Thyroid gland (tissue), 4 donors: ENCODE measurements at regions not wholly inside any gene's neighbourhood (a gene's known extent, or its start where the extent isn't known, plus 50 kb on each side); places are given as distances from the start of the nearest gene placed in this dataset.

Experiments
- CTCF ChIP-seq, 6 experiments: fragments of 200-600 bp in 3 of 6; fragments of 450-650 bp in 3 of 6; sonication (generic) in 3 of 6; IDR thresholded peaks; one replicate each; pipeline ENCODE4 v1.5.1; 2016 to 2019; ENCODE audit warnings: antibody characterized with exemption in 6 of 6, mild to moderate bottlenecking in 2 of 6, inconsistent platforms in 1 of 6, moderate library complexity in 1 of 6
- POLR2A ChIP-seq, 2 donors: fragments of 450-650 bp; IDR thresholded peaks; one replicate each; pipeline ENCODE4 v1.6.1; 2017; ENCODE audit warnings: antibody characterized with exemption in 2 of 2, mild to moderate bottlenecking in 2 of 2, moderate library complexity in 1 of 2

GRCh38 chr3:82259994-82260393 lies 498.5 kb upstream of the GBE1 start:
- no peak for TF ChIP-seq CTCF (IDR thresholded peaks at IDR 0.05)
- TF ChIP-seq POLR2A (IDR thresholded peaks at IDR 0.05) = no peak
